RWPE2 (cell line): ENCODE measurements at regions not wholly inside any gene's neighbourhood (a gene's known extent, or its start where the extent isn't known, plus 50 kb on each side); places are given as distances from the start of the nearest gene placed in this dataset.
"Not testable (repeated sequence)": the region's sequence is repeated elsewhere in the genome, so short reads cannot be mapped to it uniquely, and the experiment has no call there.

Experiments
- ATAC-seq: fragments of 200-7000 bp; cut with Tn5 transposase; 3 replicates; pipeline ENCODE4 v1.9.1; 2021; ENCODE audit warnings: low read depth
- DNase-seq: peaks from one replicate; pipeline ENCODE4 v3.0.0-alpha.2; 2020; ENCODE audit warnings: low spot score
- H3K27ac ChIP-seq: fragments of 450-650 bp; 2 replicates; pipeline ENCODE4 v1.5.1; 2017; ENCODE audit warnings: mild to moderate bottlenecking; ENCODE audit not compliant: poor library complexity, severe bottlenecking
- H3K27me3 ChIP-seq: fragments of 250-450 bp; sonication (Bioruptor Pico); 2 replicates; pipeline ENCODE4 v1.5.1; 2021; ENCODE audit warnings: mild to moderate bottlenecking, moderate library complexity; ENCODE audit not compliant: insufficient read depth, poor library complexity, severe bottlenecking
- H3K36me3 ChIP-seq: fragments of 250-450 bp; sonication (Bioruptor Pico); 2 replicates; pipeline ENCODE4 v1.5.1; 2020; ENCODE audit warnings: low read depth, mild to moderate bottlenecking, moderate library complexity
- H3K4me1 ChIP-seq: fragments of 250-450 bp; sonication (Bioruptor Pico); 2 replicates; pipeline ENCODE4 v1.5.1; 2021; ENCODE audit warnings: mild to moderate bottlenecking, moderate library complexity; ENCODE audit not compliant: insufficient read depth, poor library complexity, severe bottlenecking
- H3K4me3 ChIP-seq: fragments of 250-450 bp; sonication (Bioruptor Pico); 2 replicates; pipeline ENCODE4 v1.5.1; 2021; ENCODE audit warnings: mild to moderate bottlenecking, moderate library complexity; ENCODE audit not compliant: severe bottlenecking
- H3K9me3 ChIP-seq: fragments of 250-450 bp; sonication (Bioruptor Pico); 2 replicates; pipeline ENCODE4 v1.5.1; 2021; ENCODE audit warnings: mild to moderate bottlenecking, moderate library complexity; ENCODE audit not compliant: severe bottlenecking
- TF ChIP-seq, protein P1 (sequence below): fragments of 450-650 bp; IDR thresholded peaks from one replicate; pipeline ENCODE4 v1.5.1; 2017; ENCODE audit warnings: mild to moderate bottlenecking, moderate library complexity; ENCODE audit not compliant: poor library complexity, severe bottlenecking

- Histone ChIP-seq H3K4me1 (peaks cover 29% of the 10 kb centered on the region), H3K4me3 (no peak overlapping the region), H3K9me3 (no peaks in the 10 kb centered on the region), H3K36me3 (no peaks in the 10 kb centered on the region), H3K27ac (peak overlapping the region; percentile 26), H3K27me3 (no peaks in the 10 kb centered on the region)
- ATAC-seq: peak; percentile 62
- TF ChIP-seq, protein P1, sequence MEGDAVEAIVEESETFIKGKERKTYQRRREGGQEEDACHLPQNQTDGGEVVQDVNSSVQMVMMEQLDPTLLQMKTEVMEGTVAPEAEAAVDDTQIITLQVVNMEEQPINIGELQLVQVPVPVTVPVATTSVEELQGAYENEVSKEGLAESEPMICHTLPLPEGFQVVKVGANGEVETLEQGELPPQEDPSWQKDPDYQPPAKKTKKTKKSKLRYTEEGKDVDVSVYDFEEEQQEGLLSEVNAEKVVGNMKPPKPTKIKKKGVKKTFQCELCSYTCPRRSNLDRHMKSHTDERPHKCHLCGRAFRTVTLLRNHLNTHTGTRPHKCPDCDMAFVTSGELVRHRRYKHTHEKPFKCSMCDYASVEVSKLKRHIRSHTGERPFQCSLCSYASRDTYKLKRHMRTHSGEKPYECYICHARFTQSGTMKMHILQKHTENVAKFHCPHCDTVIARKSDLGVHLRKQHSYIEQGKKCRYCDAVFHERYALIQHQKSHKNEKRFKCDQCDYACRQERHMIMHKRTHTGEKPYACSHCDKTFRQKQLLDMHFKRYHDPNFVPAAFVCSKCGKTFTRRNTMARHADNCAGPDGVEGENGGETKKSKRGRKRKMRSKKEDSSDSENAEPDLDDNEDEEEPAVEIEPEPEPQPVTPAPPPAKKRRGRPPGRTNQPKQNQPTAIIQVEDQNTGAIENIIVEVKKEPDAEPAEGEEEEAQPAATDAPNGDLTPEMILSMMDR: no peak
- DNase-seq: no peak
These were observed 62.9 kb upstream of the ZNF217 start for GRCh38 chr20:53656293-53657202.

DNA sequence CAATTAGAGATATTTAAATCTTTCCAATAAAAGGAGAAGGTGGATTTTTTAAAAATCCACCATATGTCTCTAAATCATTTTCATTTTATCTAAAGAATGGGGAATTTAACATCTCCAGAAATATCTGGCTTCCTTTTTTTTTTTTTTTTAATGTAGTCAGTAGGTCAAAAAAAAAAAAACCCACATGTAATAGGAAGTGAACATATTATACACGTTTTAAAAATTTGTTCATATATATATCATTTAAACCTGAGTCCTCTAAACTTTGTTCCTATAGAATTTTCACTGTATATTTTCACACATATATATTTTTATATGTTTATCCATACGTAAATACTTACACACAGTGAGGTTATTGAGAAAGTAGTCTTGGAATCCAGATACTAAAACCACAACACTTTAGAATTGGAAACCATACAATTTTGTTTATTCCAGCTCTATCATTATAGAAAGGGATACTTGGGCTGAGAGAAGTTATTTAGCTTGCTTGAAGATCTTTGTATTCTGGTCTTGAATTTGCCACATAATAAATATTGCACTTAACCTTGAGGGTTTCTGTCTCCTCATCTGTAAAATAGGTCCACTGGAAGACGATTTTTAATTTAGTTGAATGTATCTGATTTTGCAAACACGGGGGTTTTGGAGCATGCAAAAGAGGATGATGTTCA lies 62.1 kb upstream of the ZNF217 start:
- H3K4me3 ChIP-seq: no peak overlapping the region
- H3K4me1 ChIP-seq: peaks cover 29% of the 10 kb centered on the region
- H3K36me3 ChIP-seq: no peaks in the 10 kb centered on the region
- H3K9me3 ChIP-seq: no peaks in the 10 kb centered on the region
- TF ChIP-seq, protein P1: no peak
- ATAC-seq (no peak), DNase-seq (no peak)
- no peaks in the 10 kb centered on the region for H3K27me3 ChIP-seq
- H3K27ac ChIP-seq: peak overlapping the region; percentile 26

DNA sequence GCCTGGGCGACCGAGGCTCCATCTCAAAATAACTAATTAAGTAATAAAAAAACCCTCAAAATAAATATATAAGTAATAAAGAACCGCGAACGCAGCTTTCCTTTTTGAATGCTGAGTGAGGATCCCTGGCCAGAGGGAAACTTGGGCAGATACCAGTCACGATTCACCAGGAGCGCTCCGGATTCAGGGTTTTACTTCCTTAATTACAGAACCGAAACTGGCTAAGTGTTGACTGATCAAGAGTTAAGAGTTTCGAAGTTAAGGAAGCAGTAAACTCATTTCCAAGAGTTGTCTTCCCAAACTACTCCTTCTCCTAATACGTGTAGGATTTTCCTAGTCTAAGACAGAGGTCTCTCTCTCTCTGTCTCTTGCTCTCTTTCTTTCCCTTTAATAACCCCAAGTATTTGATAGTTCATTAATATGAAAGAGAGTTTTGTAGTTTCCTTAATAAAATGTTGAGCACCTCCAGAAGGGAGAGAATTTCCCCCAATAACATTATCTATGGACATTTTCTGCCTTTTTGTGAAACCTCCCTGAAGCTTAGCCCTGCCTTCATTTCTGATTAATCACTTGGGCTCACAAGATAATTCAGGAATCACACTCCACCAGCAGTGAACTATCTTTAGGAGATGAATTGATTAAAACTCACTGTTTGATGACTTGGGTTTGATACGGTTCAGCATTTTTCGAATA lies 61.4 kb upstream of the ZNF217 start:
- Histone ChIP-seq H3K27ac (no peak overlapping the region), H3K4me1 (peaks cover 29% of the 10 kb centered on the region), H3K27me3 (no peaks in the 10 kb centered on the region), H3K9me3 (no peaks in the 10 kb centered on the region), H3K4me3 (no peak overlapping the region), H3K36me3 (no peaks in the 10 kb centered on the region)
- DNase-seq (no peak), ATAC-seq (no peak)
- TF ChIP-seq, protein P1: no peak

DNA sequence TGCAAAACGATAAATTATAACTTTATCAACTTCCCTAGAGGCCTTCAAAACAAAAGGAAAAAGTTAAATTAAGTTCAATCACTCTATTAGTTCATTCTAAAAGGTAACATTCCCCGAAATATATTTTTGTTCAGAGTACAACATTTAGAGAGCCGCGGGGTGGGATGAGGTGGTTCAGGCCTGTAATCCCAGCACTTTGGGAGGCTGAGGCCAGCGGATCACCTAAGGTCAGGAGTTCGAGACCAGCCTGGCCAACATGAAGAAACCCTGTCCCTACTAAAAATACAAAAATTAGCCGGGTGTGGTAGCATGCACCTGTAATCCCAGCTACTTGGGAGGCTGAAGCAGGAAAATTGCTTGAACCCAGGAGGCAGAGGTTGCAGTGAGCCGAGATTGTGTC lies 60.9 kb upstream of the ZNF217 start:
- not testable (repeated sequence) for H3K4me3 ChIP-seq

DNA sequence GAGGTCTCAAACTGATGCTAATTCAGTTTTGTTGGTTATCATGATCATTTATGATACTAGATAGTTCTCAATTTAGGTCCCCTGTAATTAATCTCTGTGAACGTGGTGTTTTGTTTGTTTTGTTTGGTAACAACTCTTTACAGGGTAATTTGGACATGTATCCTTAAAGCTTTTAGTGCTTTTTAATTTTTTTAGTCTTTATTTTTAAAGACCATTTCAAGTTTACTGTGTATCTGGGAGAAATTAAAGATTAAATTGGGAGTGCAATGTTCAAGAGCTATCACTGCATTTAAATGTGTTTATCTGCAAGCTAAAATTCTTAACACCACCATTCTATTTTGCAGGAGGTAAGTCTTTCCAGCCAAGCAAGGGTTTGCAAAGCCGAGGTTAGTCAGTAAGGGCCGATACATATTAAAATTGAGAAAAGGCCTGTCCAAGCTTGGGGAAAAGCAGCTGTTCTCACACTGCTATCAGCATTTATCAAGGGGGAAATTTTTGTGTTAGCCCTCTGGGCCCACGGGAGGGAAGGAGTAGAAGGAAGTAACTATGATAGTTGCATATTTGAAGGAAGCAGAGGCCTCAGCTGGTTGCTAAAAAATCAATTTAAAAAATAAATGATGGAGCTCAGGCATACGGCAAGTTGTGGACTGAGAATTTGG lies 59.3 kb upstream of the ZNF217 start:
- DNase-seq (no peak), ATAC-seq (no peak)
- no peaks in the 10 kb centered on the region for H3K27me3 ChIP-seq
- H3K4me1 ChIP-seq: peaks cover 24% of the 10 kb centered on the region
- H3K27ac ChIP-seq: no peak overlapping the region
- H3K4me3 ChIP-seq: no peak overlapping the region
- no peaks in the 10 kb centered on the region for H3K9me3 ChIP-seq
- TF ChIP-seq, protein P1: no peak
- no peaks in the 10 kb centered on the region for H3K36me3 ChIP-seq

More for the DNA sequence above, 60.9 kb upstream of the ZNF217 start:
- H3K9me3 ChIP-seq, H3K27ac ChIP-seq, DNase-seq, H3K27me3 ChIP-seq, H3K36me3 ChIP-seq, ATAC-seq: not testable (repeated sequence)
- peaks cover 29% of the 10 kb centered on the region for H3K4me1 ChIP-seq
